DOHH2 (cell line): ENCODE measurements at regions not wholly inside any gene's neighbourhood (a gene's known extent, or its start where the extent isn't known, plus 50 kb on each side); places are given as distances from the start of the nearest gene placed in this dataset.

Experiments used
- H3F3A ChIP-seq: fragments of 200-600 bp; sonication (generic), shearing (Covaris generic); 2 replicates; pipeline ENCODE4 v1.6.0; 2016; ENCODE audit warnings: antibody characterized with exemption, mild to moderate bottlenecking; ENCODE audit not compliant: control insufficient read depth, insufficient read depth
- H3K27ac ChIP-seq: fragments of 200-600 bp; sonication (generic); 2 replicates; pipeline ENCODE4 v1.5.1; 2014; ENCODE audit warnings: low read depth, mild to moderate bottlenecking, low read length, moderate library complexity
- H3K27me3 ChIP-seq: fragments of 200-600 bp; sonication (generic); 2 replicates; pipeline ENCODE4 v1.6.1; 2014; ENCODE audit warnings: mild to moderate bottlenecking, low read length, mixed read lengths; ENCODE audit not compliant: control insufficient read depth
- H3K36me3 ChIP-seq: fragments of 200-600 bp; sonication (generic); 2 replicates; pipeline ENCODE4 v1.6.1; 2014; ENCODE audit warnings: mild to moderate bottlenecking, low read length, moderate library complexity, mixed read lengths; ENCODE audit not compliant: control insufficient read depth
- H3K4me1 ChIP-seq: fragments of 200-600 bp; sonication (generic); 2 replicates; pipeline ENCODE4 v1.6.1; 2014; ENCODE audit warnings: mild to moderate bottlenecking, low read length, mixed read lengths; ENCODE audit not compliant: control insufficient read depth
- H3K4me2 ChIP-seq: fragments of 200-600 bp; sonication (generic); 2 replicates; pipeline ENCODE4 v1.6.0; 2014; ENCODE audit warnings: mild to moderate bottlenecking, low read length, moderate library complexity
- H3K4me3 ChIP-seq: fragments of 200-600 bp; sonication (generic); 2 replicates; pipeline ENCODE4 v1.5.1; 2014; ENCODE audit warnings: mild to moderate bottlenecking, low read length, mixed read lengths
- H3K79me2 ChIP-seq: fragments of 200-600 bp; sonication (generic); 2 replicates; pipeline ENCODE4 v1.6.1; 2014; ENCODE audit warnings: mild to moderate bottlenecking, low read length, mixed read lengths; ENCODE audit not compliant: control insufficient read depth
- H3K9me2 ChIP-seq: fragments of 200-600 bp; sonication (generic); replicated peaks from 2 replicates; pipeline ENCODE4 v1.6.1; 2014; ENCODE audit warnings: mild to moderate bottlenecking, low read length, mixed read lengths; ENCODE audit not compliant: control insufficient read depth
- H3K9me3 ChIP-seq: fragments of 200-600 bp; sonication (generic); 2 replicates; pipeline ENCODE4 v1.6.1; 2014; ENCODE audit warnings: antibody characterized with exemption, low read length, mixed read lengths; ENCODE audit not compliant: control insufficient read depth, insufficient read depth
- H4K20me1 ChIP-seq: fragments of 200-600 bp; sonication (generic); 2 replicates; pipeline ENCODE4 v1.6.0; 2014; ENCODE audit warnings: low read depth, mild to moderate bottlenecking, antibody characterized with exemption, low read length, moderate library complexity; ENCODE audit not compliant: control insufficient read depth, insufficient read depth
- CTCF ChIP-seq: fragments of 200-600 bp; sonication (generic); IDR thresholded peaks from one replicate; pipeline ENCODE4 v1.5.1; 2014; ENCODE audit warnings: antibody characterized with exemption, mild to moderate bottlenecking, low read depth, low read length; ENCODE audit not compliant: poor library complexity, severe bottlenecking
- EZH2phosphoT487 ChIP-seq: fragments of 200-600 bp; sonication (generic); IDR thresholded peaks from 2 replicates; pipeline ENCODE4 v1.6.1; 2017; ENCODE audit warnings: borderline replicate concordance, mild to moderate bottlenecking, antibody characterized with exemption, low read length, moderate library complexity, mixed read lengths

- Histone ChIP-seq H3K4me2 (no peak overlapping the region), H3K9me2 (no peaks in the 10 kb centered on the region), H4K20me1 (no peaks in the 10 kb centered on the region), H3K36me3 (no peaks in the 10 kb centered on the region), H3K79me2 (no peaks in the 10 kb centered on the region), H3K27ac (no peak overlapping the region), H3K4me1 (no peaks in the 10 kb centered on the region), H3K27me3 (no peaks in the 10 kb centered on the region), H3F3A (no peaks in the 10 kb centered on the region), H3K4me3 (no peak overlapping the region), H3K9me3 (no peaks in the 10 kb centered on the region)
- TF ChIP-seq CTCF (no peak), EZH2phosphoT487 (no peak)
Measured at GRCh38 chr14:41397926-41398325, 208.8 kb upstream of the LRFN5 start.

- no peaks in the 10 kb centered on the region for H4K20me1 ChIP-seq
- no peak overlapping the region for H3K4me3 ChIP-seq
- no peaks in the 10 kb centered on the region for H3K9me3 ChIP-seq
- H3K79me2 ChIP-seq, result no peaks in the 10 kb centered on the region
- no peak for TF ChIP-seq CTCF
- no peaks in the 10 kb centered on the region for H3K4me1 ChIP-seq
- H3K36me3 ChIP-seq, result no peaks in the 10 kb centered on the region
- H3F3A ChIP-seq, result no peaks in the 10 kb centered on the region
- no peaks in the 10 kb centered on the region for H3K27me3 ChIP-seq
- no peak overlapping the region for H3K27ac ChIP-seq
- no peaks in the 10 kb centered on the region for H3K9me2 ChIP-seq
- H3K4me2 ChIP-seq, result no peak overlapping the region
Measured at GRCh38 chr14:41393512-41393911, 213.2 kb upstream of the LRFN5 start.

- no peaks in the 10 kb centered on the region for H3K9me2 ChIP-seq
- TF ChIP-seq CTCF, result no peak
- no peak for TF ChIP-seq EZH2phosphoT487
- H3K4me3 ChIP-seq, result no peak overlapping the region
- no peaks in the 10 kb centered on the region for H3K9me3 ChIP-seq
- H4K20me1 ChIP-seq, result no peaks in the 10 kb centered on the region
- H3K27me3 ChIP-seq, result no peaks in the 10 kb centered on the region
- H3K79me2 ChIP-seq, result no peaks in the 10 kb centered on the region
- H3K36me3 ChIP-seq, result no peaks in the 10 kb centered on the region
- H3K4me1 ChIP-seq, result no peaks in the 10 kb centered on the region
- no peak overlapping the region for H3K27ac ChIP-seq
- no peak overlapping the region for H3K4me2 ChIP-seq
- no peaks in the 10 kb centered on the region for H3F3A ChIP-seq
Measured at GRCh38 chr14:41392226-41392625, 214.4 kb upstream of the LRFN5 start.

- H3K9me3 ChIP-seq, result no peaks in the 10 kb centered on the region
- H3K4me1 ChIP-seq, result no peaks in the 10 kb centered on the region
- no peak overlapping the region for H3K27ac ChIP-seq
- H3K4me2 ChIP-seq, result no peak overlapping the region
- no peaks in the 10 kb centered on the region for H3K79me2 ChIP-seq
- no peaks in the 10 kb centered on the region for H3K9me2 ChIP-seq
- H3K27me3 ChIP-seq, result no peaks in the 10 kb centered on the region
- H3K4me3 ChIP-seq, result no peak overlapping the region
- no peaks in the 10 kb centered on the region for H3F3A ChIP-seq
- H3K36me3 ChIP-seq, result no peaks in the 10 kb centered on the region
- no peaks in the 10 kb centered on the region for H4K20me1 ChIP-seq
- TF ChIP-seq EZH2phosphoT487, result no peak
- no peak for TF ChIP-seq CTCF
Measured at GRCh38 chr14:41389355-41389754, 217.3 kb upstream of the LRFN5 start.
